ENCODE measurements at regions not wholly inside any gene's neighbourhood (a gene's known extent, or its start where the extent isn't known, plus 50 kb on each side); places are given as distances from the start of the nearest gene placed in this dataset.

GRCh38 chr13:110811008-110811720 lies 97.7 kb downstream of the ING1 start:
- TF ChIP-seq CTCF (IDR thresholded peaks at IDR 0.05) (no peak), EP300 (IDR thresholded peaks at IDR 0.05) (no peak), POLR2A (IDR thresholded peaks at IDR 0.05) (no peak)
